ENCODE measurements at regions not wholly inside any gene's neighbourhood (a gene's known extent, or its start where the extent isn't known, plus 50 kb on each side); places are given as distances from the start of the nearest gene placed in this dataset.

GRCh38 chr5:84791138-84791537 lies 406.5 kb upstream of the EDIL3 start:
- TF ChIP-seq POLR2A (IDR thresholded peaks at IDR 0.05) (no peak), EP300 (IDR thresholded peaks at IDR 0.05) (no peak)
- TF ChIP-seq, protein P1, sequence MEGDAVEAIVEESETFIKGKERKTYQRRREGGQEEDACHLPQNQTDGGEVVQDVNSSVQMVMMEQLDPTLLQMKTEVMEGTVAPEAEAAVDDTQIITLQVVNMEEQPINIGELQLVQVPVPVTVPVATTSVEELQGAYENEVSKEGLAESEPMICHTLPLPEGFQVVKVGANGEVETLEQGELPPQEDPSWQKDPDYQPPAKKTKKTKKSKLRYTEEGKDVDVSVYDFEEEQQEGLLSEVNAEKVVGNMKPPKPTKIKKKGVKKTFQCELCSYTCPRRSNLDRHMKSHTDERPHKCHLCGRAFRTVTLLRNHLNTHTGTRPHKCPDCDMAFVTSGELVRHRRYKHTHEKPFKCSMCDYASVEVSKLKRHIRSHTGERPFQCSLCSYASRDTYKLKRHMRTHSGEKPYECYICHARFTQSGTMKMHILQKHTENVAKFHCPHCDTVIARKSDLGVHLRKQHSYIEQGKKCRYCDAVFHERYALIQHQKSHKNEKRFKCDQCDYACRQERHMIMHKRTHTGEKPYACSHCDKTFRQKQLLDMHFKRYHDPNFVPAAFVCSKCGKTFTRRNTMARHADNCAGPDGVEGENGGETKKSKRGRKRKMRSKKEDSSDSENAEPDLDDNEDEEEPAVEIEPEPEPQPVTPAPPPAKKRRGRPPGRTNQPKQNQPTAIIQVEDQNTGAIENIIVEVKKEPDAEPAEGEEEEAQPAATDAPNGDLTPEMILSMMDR (IDR thresholded peaks at IDR 0.05), result no peak

Data from ovary (tissue), 3 donors.